Stimulated activated CD4-positive, alpha-beta T cell treated with anti-CD3 and anti-CD28 coated beads, Interleukin-2, amount 100 ng/mL, for 48 hours (primary cell): ENCODE measurements at regions not wholly inside any gene's neighbourhood (a gene's known extent, or its start where the extent isn't known, plus 50 kb on each side); places are given as distances from the start of the nearest gene placed in this dataset.

Source experiments
- DNase-seq, 2 donors: peaks; one replicate each; pipeline ENCODE4 v3.0.0-alpha.2; 2020

DNA sequence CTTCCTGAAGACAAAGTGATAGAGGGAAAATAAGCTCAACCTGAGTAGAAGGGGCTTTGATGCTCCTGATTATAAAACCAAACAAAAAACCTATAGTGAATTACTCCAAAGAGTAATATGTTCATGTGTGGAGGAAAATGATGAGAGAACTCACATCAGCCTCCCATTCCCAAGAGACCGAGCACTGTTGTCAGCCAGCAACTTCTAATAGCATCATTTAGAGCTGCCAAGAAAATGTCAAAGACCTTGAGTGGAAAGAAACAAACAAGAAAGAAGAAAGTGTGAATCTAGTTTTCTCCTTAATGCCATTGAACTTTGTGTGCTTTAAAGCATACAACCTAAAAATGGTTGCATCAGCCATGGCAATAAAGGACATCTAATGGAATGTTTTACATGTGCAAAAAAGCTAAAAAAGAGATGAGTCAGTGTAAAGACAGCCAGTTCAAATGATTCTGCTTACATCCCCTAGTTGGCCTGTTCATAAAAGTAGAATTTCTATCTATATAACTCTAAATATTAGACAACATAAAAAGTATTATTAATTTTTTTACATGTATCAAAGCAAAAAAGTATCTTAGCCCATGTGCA, 1066.2 kb downstream of the TDRD15 start:
- no peak for DNase-seq

DNA sequence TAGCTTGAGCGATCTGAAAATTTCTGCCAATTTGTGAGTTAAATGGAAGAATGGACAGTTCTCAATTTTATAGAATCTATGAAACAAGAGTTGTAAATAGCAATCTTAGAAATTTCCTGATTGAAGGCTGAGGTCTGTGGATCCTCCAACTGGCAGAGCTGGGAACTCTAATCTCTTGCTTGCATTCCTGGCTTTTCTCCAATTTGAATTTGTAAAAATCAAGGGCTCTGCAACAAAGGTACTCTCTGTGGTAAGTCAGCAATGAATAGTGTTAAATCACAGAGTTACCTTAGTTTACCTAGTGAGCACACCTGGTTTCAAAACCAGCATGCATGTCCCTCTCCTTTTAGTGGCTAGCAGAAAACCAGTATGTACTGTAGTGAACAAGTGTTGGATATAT, 1070.5 kb downstream of the TDRD15 start:
- no peak for DNase-seq

DNA sequence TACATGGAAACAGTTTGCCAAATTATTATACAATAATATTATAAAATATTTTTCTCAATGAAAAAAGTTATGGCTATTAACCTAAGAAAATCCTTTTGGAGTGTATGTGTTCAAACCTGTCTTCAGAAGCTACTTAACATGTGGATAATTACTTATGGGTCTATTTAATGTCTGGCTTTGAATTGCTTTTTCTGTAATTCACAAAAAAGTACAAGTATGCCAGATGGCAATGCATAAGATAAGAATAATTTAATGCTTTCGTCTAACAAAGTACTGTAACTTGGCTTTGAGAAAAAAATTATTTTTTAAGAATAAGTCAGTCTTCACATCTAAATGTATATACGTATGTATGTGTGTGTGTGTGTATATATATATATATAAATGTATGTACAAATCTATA, 1073.0 kb downstream of the TDRD15 start:
- no peak for DNase-seq

DNA sequence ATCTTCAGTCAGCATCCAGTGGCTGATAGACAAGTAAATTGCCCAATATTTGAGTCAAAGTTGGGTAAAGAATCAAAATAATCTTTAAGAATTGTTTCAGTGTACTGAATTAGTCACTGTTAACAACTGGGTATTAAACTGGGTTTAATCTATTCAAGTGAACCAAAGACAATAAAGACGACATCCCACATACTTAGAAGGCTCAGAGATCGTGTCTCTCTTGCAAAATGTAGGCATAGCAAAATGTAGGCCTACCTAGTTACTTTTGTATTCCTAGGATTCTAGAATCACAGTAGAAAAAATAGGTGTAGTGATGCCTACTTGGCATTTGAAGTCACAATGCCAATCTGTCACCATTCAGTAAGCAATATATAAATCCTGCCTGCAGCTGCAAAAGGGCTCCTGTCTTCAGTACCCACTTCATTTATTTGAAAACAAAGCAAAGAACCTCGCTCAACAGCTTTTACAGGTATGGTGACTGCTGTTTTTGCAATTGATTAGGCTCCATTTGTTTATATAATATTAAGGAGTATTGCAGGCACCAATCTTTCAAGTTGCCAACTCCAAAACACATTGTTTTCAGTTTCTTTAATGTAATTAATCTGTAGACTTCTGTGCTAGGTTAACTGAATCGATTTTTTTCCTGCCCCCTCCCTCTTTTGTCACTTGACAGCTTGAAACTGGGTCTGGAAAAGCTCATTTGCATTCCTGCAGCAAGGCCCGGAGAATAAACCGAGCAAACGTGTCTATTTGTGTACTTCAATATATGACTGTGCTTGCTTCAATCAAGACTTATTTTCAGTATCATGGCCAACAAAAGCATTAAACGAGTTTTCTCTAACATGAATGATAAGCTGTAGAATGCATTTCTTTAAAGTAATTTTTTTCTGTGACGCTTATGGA, 1074.9 kb downstream of the TDRD15 start:
- DNase-seq = no peak

GRCh38 chr2:22199994-22200393, 1076.2 kb downstream of the TDRD15 start:
- DNase-seq = no peak

- DNase-seq = no peak
Measured at GRCh38 chr2:22209545-22209944, 1085.8 kb downstream of the TDRD15 start.

- DNase-seq = no peak
Measured at GRCh38 chr2:22213237-22213636, 1089.5 kb downstream of the TDRD15 start.

GRCh38 chr2:22215517-22215916, 1091.7 kb downstream of the TDRD15 start:
- DNase-seq = no peak

- DNase-seq = no peak
Measured at GRCh38 chr2:22217881-22218280, 1094.1 kb downstream of the TDRD15 start.

- DNase-seq = no peak
Measured at GRCh38 chr2:22221006-22221405, 1097.2 kb downstream of the TDRD15 start.

DNA sequence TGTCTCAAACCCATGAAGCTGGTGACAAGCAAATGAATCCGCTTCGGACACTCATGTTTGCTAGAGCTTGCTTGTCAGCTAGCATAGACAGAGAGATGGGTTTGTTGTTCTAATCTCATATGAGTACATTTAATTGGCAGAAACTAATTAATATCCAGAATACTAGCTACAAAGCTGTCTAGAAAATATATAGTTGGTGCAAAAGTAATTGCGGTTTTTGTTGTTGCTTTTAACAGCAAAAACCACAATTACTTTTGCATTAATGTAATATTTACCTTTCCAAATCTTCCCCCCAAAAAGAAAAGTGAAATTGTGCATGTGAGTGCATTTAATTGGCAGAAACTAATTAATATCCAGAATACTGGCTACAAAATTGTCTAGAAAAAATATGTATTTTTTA, 1115.2 kb downstream of the TDRD15 start:
- no peak for DNase-seq

DNA sequence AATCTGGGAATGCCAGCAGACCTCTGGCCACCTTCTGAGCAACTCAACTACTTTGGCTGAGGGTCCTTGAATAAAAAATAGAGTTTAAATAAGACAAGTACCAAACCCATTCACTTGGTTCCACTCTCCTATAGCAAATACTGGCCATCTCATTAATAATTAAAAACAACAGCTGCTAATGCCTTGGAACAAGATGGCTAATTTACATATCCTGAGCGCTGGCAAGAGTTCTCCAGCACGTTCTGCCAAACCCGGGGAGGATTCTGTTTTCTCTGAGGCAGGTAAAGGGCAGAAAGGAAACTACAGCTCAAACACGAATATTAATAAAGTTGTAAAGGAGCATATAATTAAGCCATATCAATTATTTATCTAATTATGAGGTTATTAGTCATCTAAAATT, 1123.7 kb downstream of the TDRD15 start:
- no peak for DNase-seq

DNA sequence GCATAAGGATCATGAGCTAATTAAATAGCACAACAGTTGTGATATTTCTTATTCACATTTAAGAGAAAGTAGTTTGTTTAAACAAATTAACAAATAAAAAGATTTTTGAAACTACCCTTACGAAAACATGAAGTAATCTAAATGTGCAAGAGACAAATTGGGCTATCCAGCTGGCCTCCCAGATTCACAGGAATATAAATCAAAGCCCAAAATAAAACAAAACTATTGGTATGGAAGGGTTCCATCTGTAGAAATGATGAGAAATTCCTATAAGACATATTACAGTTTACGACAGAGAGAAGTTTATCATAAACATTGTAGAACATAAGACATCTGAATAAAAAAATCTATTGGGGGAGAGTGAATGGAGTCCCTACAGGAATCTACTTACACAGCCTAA, 1125.1 kb downstream of the TDRD15 start:
- no peak for DNase-seq

DNA sequence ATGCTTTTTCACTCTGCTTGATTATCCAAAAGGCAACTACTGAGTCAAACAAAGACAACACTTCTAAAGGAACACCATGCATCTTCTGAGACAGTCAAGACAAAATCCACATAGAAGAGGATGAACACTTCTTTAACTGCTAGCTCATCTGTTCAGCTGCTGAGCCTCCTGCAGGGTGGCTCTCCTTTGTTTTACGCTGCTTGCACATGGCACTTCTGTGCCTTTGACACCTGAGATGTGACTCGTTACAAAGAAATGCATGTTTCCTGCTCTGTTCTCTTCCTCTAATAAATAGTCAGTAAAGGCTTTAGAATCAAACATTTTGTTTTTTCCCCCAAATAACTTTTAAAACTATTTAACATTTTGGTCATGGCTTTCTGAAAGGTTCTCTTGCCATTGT, 1129.4 kb downstream of the TDRD15 start:
- no peak for DNase-seq

GRCh38 chr2:22261165-22261564, 1123.8 kb upstream of the KLHL29 start:
- no peak for DNase-seq

GRCh38 chr2:22270341-22270740, 1114.6 kb upstream of the KLHL29 start:
- no peak for DNase-seq

GRCh38 chr2:22273853-22274252, 1111.1 kb upstream of the KLHL29 start:
- DNase-seq = no peak

GRCh38 chr2:22274661-22275060, 1110.3 kb upstream of the KLHL29 start:
- no peak for DNase-seq

GRCh38 chr2:22276696-22277095, 1108.3 kb upstream of the KLHL29 start:
- no peak for DNase-seq

- DNase-seq = no peak
Measured at GRCh38 chr2:22279541-22279940, 1105.4 kb upstream of the KLHL29 start.

GRCh38 chr2:22281033-22281432, 1103.9 kb upstream of the KLHL29 start:
- no peak for DNase-seq

- no peak for DNase-seq
Measured at GRCh38 chr2:22282220-22282619, 1102.8 kb upstream of the KLHL29 start.

DNA sequence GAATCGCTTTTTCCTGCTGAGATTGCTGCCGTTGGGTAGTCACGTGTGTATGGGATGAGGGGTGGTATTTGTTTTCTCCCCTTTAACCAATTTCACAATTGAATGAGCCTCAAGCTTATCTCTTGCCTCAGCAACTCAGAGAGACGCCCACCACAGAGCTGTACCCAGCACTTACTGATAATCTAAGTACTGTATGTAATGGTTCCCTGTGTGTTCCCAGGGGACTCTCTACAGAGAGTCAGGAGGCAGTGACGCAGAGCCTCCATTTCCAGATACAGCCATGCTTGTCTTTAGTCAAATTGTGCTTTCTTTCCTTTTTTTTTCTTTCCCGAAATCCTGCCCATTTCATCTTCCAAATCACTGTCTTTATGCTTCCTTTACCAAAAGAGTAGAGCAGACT, 1102.1 kb upstream of the KLHL29 start:
- no peak for DNase-seq

- DNase-seq = no peak
Measured at GRCh38 chr2:22283436-22283835, 1101.5 kb upstream of the KLHL29 start.

- DNase-seq = no peak
Measured at GRCh38 chr2:22290302-22290701, 1094.7 kb upstream of the KLHL29 start.
